HT-29 (cell line): ENCODE measurements at regions not wholly inside any gene's neighbourhood (a gene's known extent, or its start where the extent isn't known, plus 50 kb on each side); places are given as distances from the start of the nearest gene placed in this dataset.

ENCODE experiments used
- DNase-seq: peaks from one replicate; pipeline ENCODE4 v3.0.0-alpha.2; 2015; ENCODE audit warnings: low spot score

GRCh38 chr13:51518827-51519226 lies 65.4 kb upstream of the WDFY2 start:
- no peak for DNase-seq

GRCh38 chr13:51519771-51520216 lies 64.5 kb upstream of the WDFY2 start:
- no peak for DNase-seq

GRCh38 chr13:51520524-51520923 lies 63.7 kb upstream of the WDFY2 start:
- DNase-seq, result no peak

- no peak for DNase-seq
Measured at GRCh38 chr13:51523082-51523518, 61.2 kb upstream of the WDFY2 start.

- no peak for DNase-seq
Measured at GRCh38 chr13:51524312-51524711, 60.0 kb upstream of the WDFY2 start.

- no peak for DNase-seq
Measured at GRCh38 chr13:51524829-51525566, 59.3 kb upstream of the WDFY2 start.

- DNase-seq, result no peak
Measured at GRCh38 chr13:51525567-51526167, 58.6 kb upstream of the WDFY2 start.

- DNase-seq, result no peak
Measured at GRCh38 chr13:51526202-51526601, 58.1 kb upstream of the WDFY2 start.

- no peak for DNase-seq
Measured at GRCh38 chr13:51532736-51533197, 51.5 kb upstream of the WDFY2 start.

GRCh38 chr13:51534041-51534817 lies 50.0 kb upstream of the WDFY2 start:
- peak; percentile 26 for DNase-seq
